Naive thymus-derived CD4-positive, alpha-beta T cell (primary cell): ENCODE measurements at regions not wholly inside any gene's neighbourhood (a gene's known extent, or its start where the extent isn't known, plus 50 kb on each side); places are given as distances from the start of the nearest gene placed in this dataset.

ENCODE experiments used
- ATAC-seq: fragments of 150-1000 bp; cut with Tn5 transposase; 2 replicates; pipeline ENCODE4 v1.10.0; 2021; ENCODE audit warnings: mild to moderate bottlenecking, moderate library complexity
- CTCF ChIA-PET: fragments of 350-600 bp; sonication (Branson Sonifier 250); formaldehyde crosslinking; loops from one replicate; lab custom pipeline; 2021; ENCODE audit warnings: antibody characterized with exemption; lab: Charles Lee
- POLR2A ChIA-PET: fragments of 350-600 bp; sonication (Branson Sonifier 250); formaldehyde crosslinking; loops from one replicate; lab custom pipeline; 2021; ENCODE audit warnings: antibody characterized with exemption, inconsistent platforms; lab: Charles Lee
- DNase-seq, 9 donors: peaks; one replicate each; pipeline versions ENCODE4 v3.0.0 to v3.0.0-alpha.2; 2020 to 2022; ENCODE audit warnings: mixed read lengths in 1 of 9
- H3K27ac ChIP-seq: one replicate; pipeline ENCODE4 v1.7.0; 2013; ENCODE audit warnings: mild to moderate bottlenecking, low read depth, low read length, moderate library complexity
- H3K27me3 ChIP-seq, 2 donors: one replicate each; pipeline ENCODE4 v1.7.0; 2013; ENCODE audit warnings: low read length in 2 of 2, mild to moderate bottlenecking in 2 of 2, moderate library complexity in 2 of 2; ENCODE audit not compliant: control insufficient read depth in 2 of 2, insufficient read depth in 2 of 2
- H3K36me3 ChIP-seq, 3 experiments: 1 replicate in 2 of 3; 2 replicates in 1 of 3; pipeline ENCODE4 v1.7.0; 2013; ENCODE audit warnings: low read length in 3 of 3, mild to moderate bottlenecking in 3 of 3, moderate library complexity in 1 of 3; ENCODE audit not compliant: insufficient read depth in 3 of 3, control insufficient read depth in 2 of 3
- H3K4me1 ChIP-seq, 2 donors: one replicate each; pipeline ENCODE4 v1.7.0; 2013; ENCODE audit warnings: low read length in 2 of 2, mild to moderate bottlenecking in 2 of 2, moderate library complexity in 1 of 2; ENCODE audit not compliant: control insufficient read depth in 2 of 2, insufficient read depth in 2 of 2
- H3K4me3 ChIP-seq: 2 replicates; pipeline ENCODE4 v1.7.0; 2013; ENCODE audit warnings: mild to moderate bottlenecking, low read length
- H3K9me3 ChIP-seq, 3 experiments: 1 replicate in 2 of 3; 2 replicates in 1 of 3; pipeline ENCODE4 v1.7.0; 2013; ENCODE audit warnings: low read length in 3 of 3; ENCODE audit not compliant: control insufficient read depth in 2 of 3
- H3K27ac Mint-ChIP-seq, 9 donors: one replicate each; pipeline ENCODE4 v1.8.0; 2020 to 2022; ENCODE audit warnings: mixed read lengths in 9 of 9, mild to moderate bottlenecking in 8 of 9, moderate library complexity in 5 of 9, inconsistent platforms in 2 of 9
- H3K27me3 Mint-ChIP-seq, 5 donors: one replicate each; pipeline ENCODE4 v1.8.0; 2021 to 2022; ENCODE audit warnings: mixed read lengths in 5 of 5, mild to moderate bottlenecking in 1 of 5
- H3K36me3 Mint-ChIP-seq, 5 donors: one replicate each; pipeline ENCODE4 v1.8.0; 2020 to 2022; ENCODE audit warnings: mixed read lengths in 5 of 5, mild to moderate bottlenecking in 3 of 5, inconsistent platforms in 1 of 5
- H3K4me1 Mint-ChIP-seq, 7 donors: one replicate each; pipeline ENCODE4 v1.8.0; 2020 to 2022; ENCODE audit warnings: mixed read lengths in 7 of 7, mild to moderate bottlenecking in 3 of 7, inconsistent platforms in 1 of 7
- H3K4me3 Mint-ChIP-seq, 10 donors: one replicate each; pipeline ENCODE4 v1.8.0; 2020 to 2022; ENCODE audit warnings: mild to moderate bottlenecking in 10 of 10, mixed read lengths in 10 of 10, moderate library complexity in 6 of 10, inconsistent platforms in 2 of 10
- H3K9me3 Mint-ChIP-seq, 11 donors: one replicate each; pipeline ENCODE4 v1.8.0; 2020 to 2022; ENCODE audit warnings: mixed read lengths in 11 of 11, mild to moderate bottlenecking in 4 of 11, inconsistent platforms in 1 of 11, moderate library complexity in 1 of 11
- intact Hi-C, 2 donors: fragments of 100-400 bp; cut with micrococcal nuclease; formaldehyde crosslinking; loops; one replicate each; pipeline ENCODE4 v1.15.1; 2023

DNA sequence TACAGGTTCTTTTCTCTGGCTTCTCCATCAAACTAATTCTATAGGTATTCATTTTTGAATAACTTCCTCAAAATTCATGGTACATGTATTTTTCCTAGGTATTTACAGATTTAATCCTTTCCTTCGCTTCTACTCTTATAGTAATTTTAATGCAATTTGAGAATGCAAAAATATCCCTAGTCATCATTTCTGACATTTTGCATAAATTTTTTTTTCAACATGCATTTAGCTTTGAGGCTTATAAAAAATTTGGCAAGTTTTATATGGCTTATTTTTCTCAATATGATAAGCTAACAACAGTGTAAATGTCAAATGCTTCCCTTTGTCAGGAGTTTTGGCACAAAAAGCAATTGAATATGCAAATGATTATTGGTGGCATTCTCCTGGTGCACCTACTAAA is 872.6 kb downstream of the FLRT2 start:
- no peaks in the 10 kb centered on the region for H3K27me3 ChIP-seq
- H3K4me3 ChIP-seq, result no peak overlapping the region
- DNase-seq (no peak), ATAC-seq (no peak)
- no peaks in the 10 kb centered on the region for H3K9me3 ChIP-seq
- Mint-ChIP-seq H3K9me3 (peaks cover 0 to 9% (median 4%) of the 10 kb centered on the region in 11 donors), H3K27ac (no peak overlapping the region), H3K27me3 (no peaks in the 10 kb centered on the region), H3K4me3 (no peak overlapping the region), H3K36me3 (peaks cover 0 to under 1% (median 0%) of the 10 kb centered on the region in 5 donors), H3K4me1 (no peaks in the 10 kb centered on the region)
- POLR2A ChIA-PET, result no interaction called here
- H3K27ac ChIP-seq, result no peak overlapping the region
- H3K36me3 ChIP-seq, result no peaks in the 10 kb centered on the region
- intact Hi-C loops, result no loop called here
- no peaks in the 10 kb centered on the region for H3K4me1 ChIP-seq
- CTCF ChIA-PET, result no interaction called here

DNA sequence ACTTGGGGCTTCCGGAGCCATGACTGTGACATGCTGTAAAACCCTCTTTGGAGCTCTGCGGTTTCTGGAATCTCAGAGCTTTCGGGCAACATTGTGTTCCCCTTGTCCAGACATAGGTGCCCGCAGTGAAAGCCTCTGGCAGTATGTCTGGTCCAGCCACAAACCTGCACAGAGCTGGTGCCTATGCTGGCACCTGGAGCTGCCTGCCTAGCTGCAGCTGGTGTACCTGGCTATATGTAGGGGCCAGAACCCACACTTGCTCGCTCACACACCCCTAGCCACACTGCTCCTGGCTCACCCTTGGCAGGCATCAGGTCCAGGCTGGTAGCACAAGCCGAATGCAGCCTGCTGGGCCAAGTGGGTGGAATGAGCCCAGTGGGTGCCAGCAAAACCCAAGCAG is 861.1 kb downstream of the FLRT2 start:
- DNase-seq, result no peak
- no peak overlapping the region for H3K4me3 ChIP-seq
- H3K27me3 Mint-ChIP-seq, result no peaks in the 10 kb centered on the region
- H3K27ac ChIP-seq, result no peak overlapping the region
- no peaks in the 10 kb centered on the region for H3K9me3 ChIP-seq
- no peaks in the 10 kb centered on the region for H3K27me3 ChIP-seq
- no peaks in the 10 kb centered on the region for H3K4me1 ChIP-seq
- no peak overlapping the region for H3K4me3 Mint-ChIP-seq
- H3K4me1 Mint-ChIP-seq, result no peaks in the 10 kb centered on the region
- peaks cover 0 to 4% (median 0%) of the 10 kb centered on the region in 11 donors for H3K9me3 Mint-ChIP-seq
- CTCF ChIA-PET, result no interaction called here
- POLR2A ChIA-PET, result no interaction called here
- H3K36me3 ChIP-seq, result no peaks in the 10 kb centered on the region
- H3K27ac Mint-ChIP-seq, result no peak overlapping the region
- no peaks in the 10 kb centered on the region for H3K36me3 Mint-ChIP-seq
- intact Hi-C loops, result no loop called here
- no peak for ATAC-seq

DNA sequence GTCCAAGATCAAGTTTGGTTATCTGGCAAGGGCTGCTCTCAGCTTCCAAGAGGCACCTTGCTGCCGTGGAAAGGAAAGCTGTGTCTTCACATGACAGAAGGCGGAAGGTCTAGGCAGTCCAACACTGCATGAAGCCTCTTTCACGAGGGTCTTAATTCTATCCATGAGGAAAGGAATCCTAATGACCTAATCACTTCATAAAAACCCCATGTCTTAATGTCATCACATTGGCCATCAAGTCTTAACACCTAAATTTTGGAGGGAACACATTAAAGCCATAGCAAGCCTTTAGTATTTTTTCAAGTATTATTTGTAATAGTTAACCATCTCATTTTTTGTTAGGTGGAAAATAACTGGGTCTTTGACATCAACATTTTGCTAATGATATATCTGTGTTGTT is 858.3 kb downstream of the FLRT2 start:
- Histone ChIP-seq H3K4me1 (no peaks in the 10 kb centered on the region), H3K36me3 (no peaks in the 10 kb centered on the region), H3K4me3 (no peak overlapping the region), H3K9me3 (no peaks in the 10 kb centered on the region), H3K27me3 (no peaks in the 10 kb centered on the region), H3K27ac (no peak overlapping the region)
- no peaks in the 10 kb centered on the region for H3K27me3 Mint-ChIP-seq
- H3K4me3 Mint-ChIP-seq, result no peak overlapping the region
- no peak for DNase-seq
- ATAC-seq, result no peak
- H3K27ac Mint-ChIP-seq, result no peak overlapping the region
- POLR2A ChIA-PET, result no interaction called here
- CTCF ChIA-PET, result no interaction called here
- peaks cover 0 to 4% (median 0%) of the 10 kb centered on the region in 11 donors for H3K9me3 Mint-ChIP-seq
- no peaks in the 10 kb centered on the region for H3K36me3 Mint-ChIP-seq
- intact Hi-C loops, result no loop called here
- no peaks in the 10 kb centered on the region for H3K4me1 Mint-ChIP-seq

DNA sequence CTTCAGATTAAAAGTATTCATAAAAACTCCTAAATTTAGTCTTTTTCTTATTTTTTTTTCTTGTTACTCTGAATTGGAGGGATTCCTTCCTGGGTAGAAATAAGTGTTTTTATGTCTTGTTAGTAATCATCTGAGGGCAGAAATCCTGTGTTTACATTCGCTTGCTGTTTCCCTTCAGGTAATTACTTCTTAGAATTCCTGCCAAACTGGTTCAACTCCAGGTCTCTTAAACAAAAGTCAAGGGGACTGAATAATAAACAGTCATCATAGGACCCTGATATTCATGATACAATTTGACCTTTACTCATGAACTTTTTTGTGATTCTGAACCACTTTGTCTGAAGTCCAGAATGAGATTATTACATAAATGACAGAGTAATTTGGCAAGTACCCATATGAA is 843.9 kb downstream of the FLRT2 start:
- POLR2A ChIA-PET, result no interaction called here
- H3K9me3 Mint-ChIP-seq, result peaks cover 3 to 19% (median 9%) of the 10 kb centered on the region in 11 donors

DNA sequence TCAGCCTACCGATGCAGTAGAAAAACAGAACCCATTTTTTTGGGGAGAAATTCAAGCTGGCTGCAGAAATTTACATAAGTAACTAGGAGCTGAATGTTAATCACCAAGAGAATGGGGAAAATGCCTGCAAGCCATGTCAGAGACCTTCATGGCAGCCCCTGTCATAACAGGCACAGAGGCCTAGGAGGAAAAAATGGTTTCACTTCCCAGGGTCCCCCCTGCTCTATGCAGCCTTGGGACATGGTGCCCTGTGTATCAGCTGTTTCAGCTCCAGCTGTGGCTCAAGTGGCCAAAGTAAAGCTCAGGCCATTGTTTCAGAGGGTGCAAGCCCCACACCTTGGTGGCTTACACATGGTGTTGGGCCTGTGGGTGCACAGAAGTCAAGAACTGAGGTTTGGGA is 842.5 kb downstream of the FLRT2 start:
- no peak overlapping the region for H3K27ac ChIP-seq
- ChIA-PET POLR2A (no interaction called here), CTCF (no interaction called here)
- no peak overlapping the region for H3K4me3 ChIP-seq
- no peaks in the 10 kb centered on the region for H3K9me3 ChIP-seq
- H3K4me1 Mint-ChIP-seq, result peaks cover 0 to 2% (median 0%) of the 10 kb centered on the region in 7 donors
- peaks cover 0 to 3% (median 0%) of the 10 kb centered on the region in 5 donors for H3K27me3 Mint-ChIP-seq
- no peak overlapping the region for H3K27ac Mint-ChIP-seq
- DNase-seq (no peak), ATAC-seq (no peak)
- peaks cover 5 to 19% (median 9%) of the 10 kb centered on the region in 11 donors for H3K9me3 Mint-ChIP-seq
- no peak overlapping the region for H3K4me3 Mint-ChIP-seq
- intact Hi-C loops, result no loop called here
- peaks cover 0 to 4% (median 0%) of the 10 kb centered on the region in 5 donors for H3K36me3 Mint-ChIP-seq
- no peaks in the 10 kb centered on the region for H3K27me3 ChIP-seq
- H3K36me3 ChIP-seq, result no peaks in the 10 kb centered on the region
- H3K4me1 ChIP-seq, result no peaks in the 10 kb centered on the region

More for the DNA sequence above, 843.9 kb downstream of the FLRT2 start:
- intact Hi-C loops, result no loop called here
- DNase-seq, result no peak
- peaks cover 0 to 3% (median 0%) of the 10 kb centered on the region in 5 donors for H3K27me3 Mint-ChIP-seq
- H3K4me3 Mint-ChIP-seq, result no peak overlapping the region
- no peak overlapping the region for H3K27ac Mint-ChIP-seq
- Histone ChIP-seq H3K9me3 (no peaks in the 10 kb centered on the region), H3K27me3 (no peaks in the 10 kb centered on the region), H3K36me3 (no peaks in the 10 kb centered on the region), H3K27ac (no peak overlapping the region), H3K4me1 (no peaks in the 10 kb centered on the region), H3K4me3 (no peak overlapping the region)
- no peak for ATAC-seq
- CTCF ChIA-PET, result no interaction called here
- peaks cover 0 to 2% (median 0%) of the 10 kb centered on the region in 7 donors for H3K4me1 Mint-ChIP-seq
- peaks cover 0 to 4% (median 0%) of the 10 kb centered on the region in 5 donors for H3K36me3 Mint-ChIP-seq

DNA sequence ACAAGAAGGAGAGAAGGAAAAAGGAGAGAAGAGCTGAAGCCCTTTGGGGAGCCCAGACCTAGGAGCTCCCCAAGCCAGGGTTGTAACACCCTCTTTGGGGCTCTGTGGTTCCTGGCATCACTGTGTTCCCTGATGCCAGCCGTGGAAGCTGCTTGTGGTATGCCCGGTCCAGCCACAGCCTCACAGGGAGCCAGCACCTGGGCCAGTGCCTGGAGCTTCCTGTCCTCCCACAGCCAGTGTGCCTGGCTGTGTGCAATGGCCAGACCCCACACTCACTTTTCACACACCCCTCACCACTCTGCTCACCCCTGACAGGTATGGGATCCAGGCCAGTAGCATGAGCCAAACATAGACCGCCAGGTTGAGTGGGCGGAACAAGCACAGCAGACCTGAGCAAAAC is 834.7 kb downstream of the FLRT2 start:
- peaks cover 0 to 2% (median 0%) of the 10 kb centered on the region in 7 donors for H3K4me1 Mint-ChIP-seq
- H3K27me3 ChIP-seq, result no peaks in the 10 kb centered on the region
- no peaks in the 10 kb centered on the region for H3K4me1 ChIP-seq
- ChIA-PET CTCF (no interaction called here), POLR2A (no interaction called here)
- intact Hi-C loops, result no loop called here
- no peak overlapping the region for H3K4me3 Mint-ChIP-seq
- no peak overlapping the region for H3K27ac Mint-ChIP-seq
- no peaks in the 10 kb centered on the region for H3K36me3 Mint-ChIP-seq
- peaks cover 0 to 5% (median 0%) of the 10 kb centered on the region in 11 donors for H3K9me3 Mint-ChIP-seq
- H3K9me3 ChIP-seq, result peaks cover 0 to 4% (median 0%) of the 10 kb centered on the region in 3 experiments
- no peak overlapping the region for H3K4me3 ChIP-seq
- ATAC-seq (no peak), DNase-seq (no peak)
- H3K27me3 Mint-ChIP-seq, result no peaks in the 10 kb centered on the region
- H3K36me3 ChIP-seq, result no peaks in the 10 kb centered on the region
- no peak overlapping the region for H3K27ac ChIP-seq

DNA sequence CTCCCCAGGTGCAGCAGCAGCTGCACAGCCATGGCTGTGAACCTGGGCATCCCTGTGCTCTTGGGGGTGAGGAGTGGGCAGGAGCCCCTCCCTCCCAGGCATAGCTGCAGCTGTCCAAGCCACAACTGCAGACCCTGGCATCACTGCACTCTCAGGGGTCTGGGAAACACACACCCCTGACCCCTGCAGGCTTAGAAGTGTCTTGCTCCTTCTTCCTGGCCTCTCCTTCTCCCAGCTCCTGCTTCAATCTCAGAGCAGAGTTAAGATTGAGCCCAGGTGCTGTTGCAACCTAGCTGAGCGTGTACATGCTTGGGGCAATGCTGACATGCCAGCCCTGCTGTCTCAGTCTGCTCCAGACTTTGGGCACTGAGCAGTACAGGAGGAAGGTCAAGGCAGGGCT is 833.6 kb downstream of the FLRT2 start:
- H3K27ac Mint-ChIP-seq, result no peak overlapping the region
- H3K27me3 Mint-ChIP-seq, result no peaks in the 10 kb centered on the region
- H3K36me3 ChIP-seq, result no peaks in the 10 kb centered on the region
- ChIA-PET CTCF (no interaction called here), POLR2A (no interaction called here)
- H3K4me1 Mint-ChIP-seq, result no peaks in the 10 kb centered on the region
- intact Hi-C loops, result no loop called here
- no peak overlapping the region for H3K27ac ChIP-seq
- DNase-seq, result no peak
- no peak overlapping the region for H3K4me3 Mint-ChIP-seq
- no peaks in the 10 kb centered on the region for H3K27me3 ChIP-seq
- peaks cover 0 to 3% (median 0%) of the 10 kb centered on the region in 11 donors for H3K9me3 Mint-ChIP-seq
- no peaks in the 10 kb centered on the region for H3K4me1 ChIP-seq
- H3K9me3 ChIP-seq, result peaks cover 0 to 4% (median 0%) of the 10 kb centered on the region in 3 experiments
- no peak overlapping the region for H3K4me3 ChIP-seq
- no peak for ATAC-seq
- H3K36me3 Mint-ChIP-seq, result no peaks in the 10 kb centered on the region
